IMR-90 (cell line): ENCODE measurements at regions not wholly inside any gene's neighbourhood (a gene's known extent, or its start where the extent isn't known, plus 50 kb on each side); places are given as distances from the start of the nearest gene placed in this dataset.

Source experiments
- ATAC-seq: fragments of 200-7000 bp; cut with Tn5 transposase; 2 replicates; pipeline ENCODE4 v1.9.1; 2020; ENCODE audit warnings: low read depth, mild to moderate bottlenecking, moderate library complexity
- BruUV-seq: library from RNA; stranded (reverse); fragments of 400-500 nt; replicated peaks from 2 replicates; lab custom pipeline; 2021; lab: Mats Ljungman, UMichigan
- CTCF ChIA-PET: fragments of 300-600 bp; formaldehyde crosslinking; extraction: SDS; loops from one replicate; lab custom pipeline; 2021; ENCODE audit warnings: antibody characterized with exemption; lab: Yijun Ruan, JAX
- POLR2A ChIA-PET: fragments of 300-600 bp; sonication (Branson Sonifier 250); formaldehyde crosslinking; loops from one replicate; lab custom pipeline; 2022; ENCODE audit warnings: antibody characterized with exemption; ENCODE audit not compliant: unreplicated experiment; lab: Charles Lee
- DNase-seq: peaks from one replicate; pipeline ENCODE4 v3.0.0; 2013
- H2AFZ ChIP-seq: replicated peaks from 2 replicates; pipeline ENCODE3; 2013; ENCODE audit warnings: low read length, mild to moderate bottlenecking; ENCODE audit not compliant: poor library complexity
- H2AK5ac ChIP-seq: 2 replicates; pipeline ENCODE4 v1.6.1; 2013; ENCODE audit warnings: low read depth, low read length, inconsistent platforms
- H2AK9ac ChIP-seq: replicated peaks from 2 replicates; pipeline ENCODE3; 2013; ENCODE audit warnings: mild to moderate bottlenecking, low read depth, low read length, moderate library complexity; ENCODE audit not compliant: poor library complexity
- H2BK120ac ChIP-seq: 2 replicates; pipeline ENCODE4 v1.6.1; 2013; ENCODE audit warnings: low read depth, low read length, inconsistent platforms
- H2BK15ac ChIP-seq: 3 replicates; pipeline ENCODE4 v1.6.1; 2013; ENCODE audit warnings: low read depth, low read length, inconsistent platforms
- H2BK20ac ChIP-seq: 2 replicates; pipeline ENCODE4 v1.6.1; 2013; ENCODE audit warnings: low read depth, mild to moderate bottlenecking, inconsistent platforms, low read length, moderate library complexity
- H2BK5ac ChIP-seq: 2 replicates; pipeline ENCODE4 v1.6.1; 2013; ENCODE audit warnings: mild to moderate bottlenecking, low read depth, low read length, inconsistent platforms; ENCODE audit not compliant: poor library complexity, severe bottlenecking
- H3K14ac ChIP-seq: replicated peaks from 2 replicates; pipeline ENCODE4 v1.6.1; 2013; ENCODE audit warnings: low read depth, low read length, inconsistent platforms
- H3K18ac ChIP-seq: 2 replicates; pipeline ENCODE4 v1.6.1; 2013; ENCODE audit warnings: low read depth, low read length, control low read depth
- H3K23ac ChIP-seq: 2 replicates; pipeline ENCODE4 v1.6.1; 2013; ENCODE audit warnings: low read depth, low read length, inconsistent platforms
- H3K27ac ChIP-seq: 2 replicates; pipeline ENCODE4 v1.5.1; 2013; ENCODE audit warnings: mild to moderate bottlenecking, control low read depth, low read length; ENCODE audit not compliant: insufficient read depth
- H3K27me3 ChIP-seq: 2 replicates; pipeline ENCODE4 v1.6.1; 2013; ENCODE audit warnings: low read length; ENCODE audit not compliant: control insufficient read depth, insufficient read depth
- H3K36me3 ChIP-seq: 2 replicates; pipeline ENCODE4 v1.6.1; 2013; ENCODE audit warnings: low read length, mixed read lengths; ENCODE audit not compliant: control insufficient read depth, insufficient read depth
- H3K4ac ChIP-seq: 2 replicates; pipeline ENCODE4 v1.6.1; 2013; ENCODE audit warnings: low read depth, low read length, inconsistent platforms
- H3K4me1 ChIP-seq: 2 replicates; pipeline ENCODE4 v1.6.1; 2013; ENCODE audit warnings: low read length, mixed read lengths; ENCODE audit not compliant: control insufficient read depth, insufficient read depth
- H3K4me2 ChIP-seq: 2 replicates; pipeline ENCODE4 v1.6.1; 2013; ENCODE audit warnings: low read depth, mild to moderate bottlenecking, control low read depth, low read length, moderate library complexity
- H3K4me3 ChIP-seq: 2 replicates; pipeline ENCODE4 v1.5.1; 2013; ENCODE audit warnings: low read depth, mild to moderate bottlenecking, control low read depth, low read length, moderate library complexity; ENCODE audit not compliant: insufficient read depth
- H3K56ac ChIP-seq: 2 replicates; pipeline ENCODE4 v1.6.1; 2013; ENCODE audit warnings: low read length, inconsistent platforms; ENCODE audit not compliant: insufficient read depth; ENCODE audit errors: extremely low read depth
- H3K79me1 ChIP-seq, 2 experiments: 2 replicates each; pipeline ENCODE4 v1.6.1; 2013; ENCODE audit warnings: low read length in 2 of 2, inconsistent platforms in 1 of 2, low read depth in 1 of 2
- H3K9ac ChIP-seq: 2 replicates; pipeline ENCODE4 v1.6.1; 2013; ENCODE audit warnings: low read depth, low read length, control low read depth
- H3K9me1 ChIP-seq: 2 replicates; pipeline ENCODE4 v1.6.1; 2013; ENCODE audit warnings: low read length, inconsistent platforms; ENCODE audit not compliant: insufficient read depth
- H3K9me3 ChIP-seq: 2 replicates; pipeline ENCODE4 v1.6.1; 2013; ENCODE audit warnings: low read length; ENCODE audit not compliant: control insufficient read depth, insufficient read depth
- H4K20me1 ChIP-seq: 2 replicates; pipeline ENCODE4 v1.6.1; 2013; ENCODE audit warnings: low read length, inconsistent platforms; ENCODE audit not compliant: insufficient read depth
- H4K5ac ChIP-seq: 2 replicates; pipeline ENCODE4 v1.6.1; 2013; ENCODE audit warnings: mild to moderate bottlenecking, low read depth, low read length, control low read depth
- H4K8ac ChIP-seq, 2 experiments: 2 replicates each; pipeline ENCODE4 v1.6.1; 2013; ENCODE audit warnings: low read depth in 2 of 2, low read length in 2 of 2, control low read depth in 1 of 2, inconsistent platforms in 1 of 2
- H4K91ac ChIP-seq: 2 replicates; pipeline ENCODE4 v1.6.1; 2013; ENCODE audit warnings: low read depth, low read length, inconsistent platforms; ENCODE audit not compliant: insufficient read depth
- BHLHE40 ChIP-seq: fragments of 150-350 bp; IDR thresholded peaks from 2 replicates; pipeline ENCODE4 v1.6.1; 2016; ENCODE audit warnings: mild to moderate bottlenecking, low read depth, low read length
- CEBPB ChIP-seq: IDR thresholded peaks from 2 replicates; pipeline ENCODE4 v1.6.1; 2012; ENCODE audit warnings: low read depth, low read length, improper control_type of control experiment
- CHD1 ChIP-seq: IDR thresholded peaks from 2 replicates; pipeline ENCODE4 v1.6.1; 2012; ENCODE audit warnings: low read depth, low read length, improper control_type of control experiment
- CTCF ChIP-seq: conservative IDR thresholded peaks from 2 replicates; pipeline ENCODE4 v1.5.1; 2012; ENCODE audit warnings: mild to moderate bottlenecking, low read depth, low read length, improper control_type of control experiment
- FOS ChIP-seq: fragments of 150-350 bp; IDR thresholded peaks from 2 replicates; pipeline ENCODE4 v1.6.1; 2016; ENCODE audit warnings: low read depth, low read length
- MAFK ChIP-seq: IDR thresholded peaks from 2 replicates; pipeline ENCODE4 v1.6.1; 2012; ENCODE audit warnings: low read depth, low read length, improper control_type of control experiment
- MAZ ChIP-seq: IDR thresholded peaks from 2 replicates; pipeline ENCODE4 v1.6.1; 2012; ENCODE audit warnings: low read depth, mild to moderate bottlenecking, low read length, improper control_type of control experiment, moderate library complexity, borderline replicate concordance
- MXI1 ChIP-seq: IDR thresholded peaks from 2 replicates; pipeline ENCODE4 v1.6.1; 2012; ENCODE audit warnings: low read depth, mild to moderate bottlenecking, low read length, moderate library complexity, borderline replicate concordance
- NFE2L2 ChIP-seq: fragments of 150-350 bp; IDR thresholded peaks from 2 replicates; pipeline ENCODE4 v1.6.1; 2016; ENCODE audit warnings: low read depth, mild to moderate bottlenecking, low read length
- POLR2A ChIP-seq: IDR thresholded peaks from 2 replicates; pipeline ENCODE4 v1.6.1; 2012; ENCODE audit warnings: mild to moderate bottlenecking, low read depth, low read length
- RAD21 ChIP-seq: IDR thresholded peaks from 2 replicates; pipeline ENCODE4 v1.6.1; 2012; ENCODE audit warnings: low read length, improper control_type of control experiment
- RCOR1 ChIP-seq: IDR thresholded peaks from 2 replicates; pipeline ENCODE4 v1.6.1; 2012; ENCODE audit warnings: mild to moderate bottlenecking, low read length, improper control_type of control experiment; ENCODE audit not compliant: insufficient replicate concordance
- RFX5 ChIP-seq: IDR thresholded peaks from 2 replicates; pipeline ENCODE4 v1.8.0; 2012; ENCODE audit warnings: low read depth, mild to moderate bottlenecking, low read length, moderate library complexity
- SMC3 ChIP-seq: fragments of 150-350 bp; IDR thresholded peaks from 2 replicates; pipeline ENCODE4 v1.6.1; 2016; ENCODE audit warnings: low read depth, mild to moderate bottlenecking, antibody characterized with exemption, low read length, moderate library complexity
- USF2 ChIP-seq: fragments of 150-350 bp; IDR thresholded peaks from 2 replicates; pipeline ENCODE4 v1.6.1; 2017; ENCODE audit warnings: mild to moderate bottlenecking, antibody characterized with exemption, low read length, low read depth
- WGBS, 2 experiments: methylation state at CpG; one replicate each; pipeline versions ENCODE4 v1.1.5 to v1.1.7; 2013; ENCODE audit warnings: missing lambda C conversion rate in 2 of 2; ENCODE audit not compliant: insufficient read length in 1 of 2; ENCODE audit errors: extremely low coverage in 2 of 2; 5-methylcytosine and 5-hydroxymethylcytosine counted together
- dilution Hi-C: fragments of 300-500 bp; cut with HindIII; formaldehyde crosslinking; loops from one replicate; pipeline ENCODE4 v1.14.3; 2018; ENCODE audit warnings: low sequenced_read_pairs; ENCODE audit not compliant: unreplicated experiment
- in situ Hi-C: fragments of 300-500 bp; cut with MboI; formaldehyde crosslinking; loops from 3 replicates; pipeline ENCODE4 v1.14.3; 2019; ENCODE audit warnings: low sequenced_read_pairs, inconsistent platforms, mixed read lengths
- intact Hi-C: fragments of 100-400 bp; cut with micrococcal nuclease; formaldehyde crosslinking; loops from 2 replicates; pipeline ENCODE4 v1.10.0; 2022
- TF ChIP-seq, protein P1 (sequence below): fragments of 150-350 bp; IDR thresholded peaks from 2 replicates; pipeline ENCODE4 v1.6.1; 2016; ENCODE audit warnings: low read depth, mild to moderate bottlenecking, low read length, moderate library complexity, borderline replicate concordance

DNA sequence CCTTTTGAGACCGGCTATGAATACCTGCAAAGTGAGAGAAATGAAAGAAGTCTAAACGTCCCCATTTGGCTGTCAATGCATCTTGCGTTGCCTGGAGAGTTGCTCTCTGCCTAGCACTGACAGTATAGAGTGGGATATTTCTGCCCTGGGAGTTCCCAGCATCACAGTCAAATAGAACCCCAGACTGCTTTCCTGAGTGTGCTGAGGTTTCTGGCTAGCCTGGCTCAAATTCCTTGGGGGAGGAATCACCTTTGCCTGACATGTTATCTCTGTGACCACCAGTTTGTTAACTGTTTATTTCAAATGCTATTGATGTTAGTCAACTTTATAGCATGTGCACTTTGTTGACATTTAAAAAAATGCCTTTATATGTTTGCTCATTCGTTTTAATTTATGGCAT, 212.0 kb upstream of the FAM78B start:
- no peak overlapping the region for H2AK9ac ChIP-seq
- no peak for ATAC-seq
- no peak overlapping the region for H2BK5ac ChIP-seq
- BruUV-seq: no TSS peak
- H3K14ac ChIP-seq: no peak overlapping the region
- peaks cover 14% of the 10 kb centered on the region for H3K9me3 ChIP-seq
- H2AFZ ChIP-seq: no peak overlapping the region
- no peaks in the 10 kb centered on the region for H4K20me1 ChIP-seq
- no peaks in the 10 kb centered on the region for H3K9me1 ChIP-seq
- dilution Hi-C loops (no loop called here), intact Hi-C loops (no loop called here), in situ Hi-C loops (no loop called here)
- H4K91ac ChIP-seq: no peak overlapping the region
- no peak overlapping the region for H2BK15ac ChIP-seq
- H3K4me1 ChIP-seq: no peaks in the 10 kb centered on the region
- no peak overlapping the region for H2BK120ac ChIP-seq
- DNase-seq: no peak
- H3K4me3 ChIP-seq: no peak overlapping the region
- no peak overlapping the region for H4K8ac ChIP-seq
- no peaks in the 10 kb centered on the region for H3K27me3 ChIP-seq
- H3K79me1 ChIP-seq: no peaks in the 10 kb centered on the region
- no peak overlapping the region for H3K23ac ChIP-seq
- H2BK20ac ChIP-seq: no peak overlapping the region
- H3K9ac ChIP-seq: no peak overlapping the region
- H3K4ac ChIP-seq: no peak overlapping the region
- WGBS, 2 experiments: 12% methylated on average over 3 of the region's 4 CpGs; no CpG with 5 or more reads in 1 of the 2 experiments
- no peak overlapping the region for H3K4me2 ChIP-seq
- CTCF ChIA-PET: no interaction called here
- no peaks in the 10 kb centered on the region for H3K36me3 ChIP-seq
- no peak overlapping the region for H3K56ac ChIP-seq
- H3K27ac ChIP-seq: no peak overlapping the region
- no peak overlapping the region for H2AK5ac ChIP-seq
- POLR2A ChIA-PET: no interaction called here
- no peak for TF ChIP-seq POLR2A
- no peak for TF ChIP-seq BHLHE40
- TF ChIP-seq CHD1: no peak
- no peak for TF ChIP-seq RAD21
- TF ChIP-seq CTCF: no peak
- no peak for TF ChIP-seq RFX5
- no peak for TF ChIP-seq CEBPB
- no peak for TF ChIP-seq MAZ
- TF ChIP-seq NFE2L2: no peak
- no peak for TF ChIP-seq FOS
- TF ChIP-seq USF2: no peak
- no peak for TF ChIP-seq MXI1
- TF ChIP-seq, protein P1, sequence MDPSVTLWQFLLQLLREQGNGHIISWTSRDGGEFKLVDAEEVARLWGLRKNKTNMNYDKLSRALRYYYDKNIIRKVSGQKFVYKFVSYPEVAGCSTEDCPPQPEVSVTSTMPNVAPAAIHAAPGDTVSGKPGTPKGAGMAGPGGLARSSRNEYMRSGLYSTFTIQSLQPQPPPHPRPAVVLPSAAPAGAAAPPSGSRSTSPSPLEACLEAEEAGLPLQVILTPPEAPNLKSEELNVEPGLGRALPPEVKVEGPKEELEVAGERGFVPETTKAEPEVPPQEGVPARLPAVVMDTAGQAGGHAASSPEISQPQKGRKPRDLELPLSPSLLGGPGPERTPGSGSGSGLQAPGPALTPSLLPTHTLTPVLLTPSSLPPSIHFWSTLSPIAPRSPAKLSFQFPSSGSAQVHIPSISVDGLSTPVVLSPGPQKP: no peak
- no peak for TF ChIP-seq MAFK
- TF ChIP-seq RCOR1: no peak
- TF ChIP-seq SMC3: no peak
- H4K5ac ChIP-seq: no peak overlapping the region
- H3K18ac ChIP-seq: no peak overlapping the region
